ENCODE measurements at regions not wholly inside any gene's neighbourhood (a gene's known extent, or its start where the extent isn't known, plus 50 kb on each side); places are given as distances from the start of the nearest gene placed in this dataset.

DNA sequence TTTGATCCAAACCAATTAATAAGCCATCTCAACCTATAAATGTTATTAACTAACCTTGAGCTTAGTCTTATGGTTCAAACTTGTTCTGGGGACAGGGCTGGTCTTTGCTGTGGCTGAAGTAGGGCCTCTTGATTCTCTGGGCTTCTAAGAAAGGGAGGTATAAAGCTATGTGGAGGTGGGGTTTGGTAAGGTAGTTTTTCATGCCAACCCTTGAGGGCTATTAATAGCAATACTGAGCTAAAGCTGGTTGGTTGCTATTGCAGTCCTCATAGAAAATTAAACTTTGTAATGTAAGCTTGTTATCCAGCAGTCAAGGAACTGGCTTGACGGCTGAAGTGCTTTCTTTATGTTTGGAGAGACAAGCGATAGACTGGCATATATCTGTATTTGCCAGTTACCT is 112.1 kb downstream of the RND3 start (continued):
- no peak for TF ChIP-seq FOXJ3 (CRISPR knock-in tag; IDR thresholded peaks at IDR 0.05)
- TF ChIP-seq FOSL2 (IDR thresholded peaks at IDR 0.05; ENCODE audit: borderline replicate concordance, low read depth): no peak
- no peak for TF ChIP-seq JUND (IDR thresholded peaks at IDR 0.05)

DNA sequence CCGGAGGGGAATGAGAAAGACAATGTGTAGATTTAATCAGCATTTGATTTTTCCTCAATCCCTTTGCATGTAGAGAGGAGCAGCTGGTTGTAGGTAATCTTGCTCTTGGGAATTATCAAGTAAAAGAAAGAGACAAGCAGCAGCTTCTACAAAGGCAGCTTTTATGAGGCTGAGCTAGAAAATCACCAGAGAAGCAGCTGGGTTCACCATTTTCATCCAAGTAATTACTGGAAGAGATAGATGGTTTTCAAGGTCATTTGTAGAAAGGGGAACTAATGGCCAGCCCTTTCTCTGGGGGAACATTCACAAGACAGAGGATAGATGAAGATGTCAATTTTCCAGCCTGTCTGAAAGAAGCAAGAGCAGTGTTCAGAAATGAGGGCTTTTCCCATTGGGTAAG is 113.0 kb downstream of the RND3 start:
- no peak overlapping the region for H3K4me3 ChIP-seq (ENCODE audit: low read depth in 2 of 2, low read length in 1 of 2)
- 75% methylated on average over 1 of the region's 1 CpG for WGBS (ENCODE audit: low lambda C conversion rate)
- H3K9me2 ChIP-seq: no peaks in the 10 kb centered on the region
- H3K9ac ChIP-seq: no peak overlapping the region
- H3K36me3 ChIP-seq (replicated peaks in 1 of 2; ENCODE audit: control insufficient read depth in 1 of 2, insufficient read depth in 2 of 2, low read length in 1 of 2): no peaks in the 10 kb centered on the region
- CTCF ChIA-PET: interaction anchor here (1.1 kb wide), 1 partner anchor 10 kb away, joined by 4 read pairs; no protein-coding TSS in a partner anchor
- H4K20me1 ChIP-seq (ENCODE audit: insufficient read depth): no peaks in the 10 kb centered on the region
- TF ChIP-seq EZH2phosphoT487 (IDR thresholded peaks at IDR 0.05; ENCODE audit: borderline replicate concordance, low read depth): no peak
- no peak for TF ChIP-seq RCOR1 (IDR thresholded peaks at IDR 0.05; ENCODE audit: low read length)
- no peak for TF ChIP-seq RAD21 (IDR thresholded peaks at IDR 0.05; ENCODE audit: low read length)
- TF ChIP-seq, protein P1, sequence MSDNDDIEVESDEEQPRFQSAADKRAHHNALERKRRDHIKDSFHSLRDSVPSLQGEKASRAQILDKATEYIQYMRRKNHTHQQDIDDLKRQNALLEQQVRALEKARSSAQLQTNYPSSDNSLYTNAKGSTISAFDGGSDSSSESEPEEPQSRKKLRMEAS (IDR thresholded peaks at IDR 0.05; ENCODE audit: low read depth): no peak
- TF ChIP-seq GABPA (IDR thresholded peaks at IDR 0.05; ENCODE audit: low read depth): no peak
- no peak for TF ChIP-seq TAF1 (IDR thresholded peaks at IDR 0.05; ENCODE audit: borderline replicate concordance, low read depth, low read length)
- no peak for TF ChIP-seq ELF1 (IDR thresholded peaks at IDR 0.05)
- TF ChIP-seq NRF1 (IDR thresholded peaks at IDR 0.05; ENCODE audit: low read depth, low read length): no peak
- TF ChIP-seq, protein P2, sequence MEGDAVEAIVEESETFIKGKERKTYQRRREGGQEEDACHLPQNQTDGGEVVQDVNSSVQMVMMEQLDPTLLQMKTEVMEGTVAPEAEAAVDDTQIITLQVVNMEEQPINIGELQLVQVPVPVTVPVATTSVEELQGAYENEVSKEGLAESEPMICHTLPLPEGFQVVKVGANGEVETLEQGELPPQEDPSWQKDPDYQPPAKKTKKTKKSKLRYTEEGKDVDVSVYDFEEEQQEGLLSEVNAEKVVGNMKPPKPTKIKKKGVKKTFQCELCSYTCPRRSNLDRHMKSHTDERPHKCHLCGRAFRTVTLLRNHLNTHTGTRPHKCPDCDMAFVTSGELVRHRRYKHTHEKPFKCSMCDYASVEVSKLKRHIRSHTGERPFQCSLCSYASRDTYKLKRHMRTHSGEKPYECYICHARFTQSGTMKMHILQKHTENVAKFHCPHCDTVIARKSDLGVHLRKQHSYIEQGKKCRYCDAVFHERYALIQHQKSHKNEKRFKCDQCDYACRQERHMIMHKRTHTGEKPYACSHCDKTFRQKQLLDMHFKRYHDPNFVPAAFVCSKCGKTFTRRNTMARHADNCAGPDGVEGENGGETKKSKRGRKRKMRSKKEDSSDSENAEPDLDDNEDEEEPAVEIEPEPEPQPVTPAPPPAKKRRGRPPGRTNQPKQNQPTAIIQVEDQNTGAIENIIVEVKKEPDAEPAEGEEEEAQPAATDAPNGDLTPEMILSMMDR (IDR thresholded peaks at IDR 0.05): no peak
- no peak for TF ChIP-seq MEF2A (IDR thresholded peaks at IDR 0.05; ENCODE audit: borderline replicate concordance, low read depth)
- POLR2A ChIA-PET: no interaction called here
- H3K27me3 ChIP-seq (ENCODE audit: insufficient read depth): no peaks in the 10 kb centered on the region
- no peaks in the 10 kb centered on the region for H3K9me3 ChIP-seq
- H3K79me2 ChIP-seq (ENCODE audit: insufficient read depth): no peaks in the 10 kb centered on the region
- H3F3A ChIP-seq (replicated peaks; ENCODE audit: insufficient read depth): no peaks in the 10 kb centered on the region
- H3K27ac ChIP-seq (ENCODE audit: low read depth in 2 of 2, low read length in 1 of 2): no peak overlapping the region
- no peak overlapping the region for H2AFZ ChIP-seq (ENCODE audit: low read depth)
- no peak overlapping the region for H3K4me2 ChIP-seq
- DNase-seq: no peak
- no peaks in the 10 kb centered on the region for H3K4me1 ChIP-seq (ENCODE audit: control insufficient read depth in 1 of 2, insufficient read depth in 2 of 2, low read depth in 1 of 2, low read length in 1 of 2)

DNA sequence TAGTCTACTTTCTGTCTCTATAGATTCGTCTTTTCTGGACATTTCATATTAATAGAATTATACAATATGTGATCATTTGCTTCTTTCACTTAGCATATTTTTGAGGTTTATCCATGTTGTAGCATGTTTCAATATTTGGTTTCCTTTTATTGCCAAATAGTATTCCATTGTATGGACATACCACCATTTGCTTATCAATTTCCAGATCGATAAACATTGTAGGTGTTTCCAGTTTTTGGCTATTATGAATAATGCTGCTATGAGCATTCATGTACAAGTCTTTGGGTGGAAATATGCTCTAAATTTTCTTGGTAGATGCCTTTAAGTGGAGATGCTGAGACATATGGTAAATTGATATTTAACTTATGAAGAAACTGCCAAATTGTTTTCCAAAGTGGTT is 114.1 kb downstream of the RND3 start:
- no peak overlapping the region for H3K9ac ChIP-seq
- no peaks in the 10 kb centered on the region for H3K4me1 ChIP-seq (ENCODE audit: control insufficient read depth in 1 of 2, insufficient read depth in 2 of 2, low read depth in 1 of 2, low read length in 1 of 2)
- H3K4me2 ChIP-seq: no peak overlapping the region
- no peaks in the 10 kb centered on the region for H3K9me3 ChIP-seq
- H3K27ac ChIP-seq (ENCODE audit: low read depth in 2 of 2, low read length in 1 of 2): no peak overlapping the region
- ChIA-PET POLR2A (no interaction called here), CTCF (no interaction called here)
- H3K79me2 ChIP-seq (ENCODE audit: insufficient read depth): no peaks in the 10 kb centered on the region
- H3K4me3 ChIP-seq (ENCODE audit: low read depth in 2 of 2, low read length in 1 of 2): no peak overlapping the region
- no peak for DNase-seq
- H3K27me3 ChIP-seq (ENCODE audit: insufficient read depth): no peaks in the 10 kb centered on the region
- H2AFZ ChIP-seq (ENCODE audit: low read depth): no peak overlapping the region
- H4K20me1 ChIP-seq (ENCODE audit: insufficient read depth): no peaks in the 10 kb centered on the region
- H3F3A ChIP-seq (replicated peaks; ENCODE audit: insufficient read depth): no peaks in the 10 kb centered on the region
- 73% methylated on average over 2 of the region's 2 CpGs for WGBS (ENCODE audit: low lambda C conversion rate)
- no peaks in the 10 kb centered on the region for H3K9me2 ChIP-seq
- no peaks in the 10 kb centered on the region for H3K36me3 ChIP-seq (replicated peaks in 1 of 2; ENCODE audit: control insufficient read depth in 1 of 2, insufficient read depth in 2 of 2, low read length in 1 of 2)
- TF ChIP-seq, protein P3, sequence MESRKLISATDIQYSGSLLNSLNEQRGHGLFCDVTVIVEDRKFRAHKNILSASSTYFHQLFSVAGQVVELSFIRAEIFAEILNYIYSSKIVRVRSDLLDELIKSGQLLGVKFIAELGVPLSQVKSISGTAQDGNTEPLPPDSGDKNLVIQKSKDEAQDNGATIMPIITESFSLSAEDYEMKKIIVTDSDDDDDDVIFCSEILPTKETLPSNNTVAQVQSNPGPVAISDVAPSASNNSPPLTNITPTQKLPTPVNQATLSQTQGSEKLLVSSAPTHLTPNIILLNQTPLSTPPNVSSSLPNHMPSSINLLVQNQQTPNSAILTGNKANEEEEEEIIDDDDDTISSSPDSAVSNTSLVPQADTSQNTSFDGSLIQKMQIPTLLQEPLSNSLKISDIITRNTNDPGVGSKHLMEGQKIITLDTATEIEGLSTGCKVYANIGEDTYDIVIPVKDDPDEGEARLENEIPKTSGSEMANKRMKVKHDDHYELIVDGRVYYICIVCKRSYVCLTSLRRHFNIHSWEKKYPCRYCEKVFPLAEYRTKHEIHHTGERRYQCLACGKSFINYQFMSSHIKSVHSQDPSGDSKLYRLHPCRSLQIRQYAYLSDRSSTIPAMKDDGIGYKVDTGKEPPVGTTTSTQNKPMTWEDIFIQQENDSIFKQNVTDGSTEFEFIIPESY (IDR thresholded peaks at IDR 0.05; ENCODE audit: borderline replicate concordance, low read depth): no peak
- TF ChIP-seq MEF2A (IDR thresholded peaks at IDR 0.05; ENCODE audit: borderline replicate concordance, low read depth) (no peak), TAF1 (IDR thresholded peaks at IDR 0.05; ENCODE audit: borderline replicate concordance, low read depth, low read length) (no peak), CHD2 (IDR thresholded peaks at IDR 0.05; ENCODE audit: low read length, partially characterized antibody) (no peak)
- TF ChIP-seq, protein P1 (IDR thresholded peaks at IDR 0.05; ENCODE audit: low read depth): no peak
- TF ChIP-seq, protein P2 (IDR thresholded peaks at IDR 0.05): no peak
- TF ChIP-seq, protein P4, sequence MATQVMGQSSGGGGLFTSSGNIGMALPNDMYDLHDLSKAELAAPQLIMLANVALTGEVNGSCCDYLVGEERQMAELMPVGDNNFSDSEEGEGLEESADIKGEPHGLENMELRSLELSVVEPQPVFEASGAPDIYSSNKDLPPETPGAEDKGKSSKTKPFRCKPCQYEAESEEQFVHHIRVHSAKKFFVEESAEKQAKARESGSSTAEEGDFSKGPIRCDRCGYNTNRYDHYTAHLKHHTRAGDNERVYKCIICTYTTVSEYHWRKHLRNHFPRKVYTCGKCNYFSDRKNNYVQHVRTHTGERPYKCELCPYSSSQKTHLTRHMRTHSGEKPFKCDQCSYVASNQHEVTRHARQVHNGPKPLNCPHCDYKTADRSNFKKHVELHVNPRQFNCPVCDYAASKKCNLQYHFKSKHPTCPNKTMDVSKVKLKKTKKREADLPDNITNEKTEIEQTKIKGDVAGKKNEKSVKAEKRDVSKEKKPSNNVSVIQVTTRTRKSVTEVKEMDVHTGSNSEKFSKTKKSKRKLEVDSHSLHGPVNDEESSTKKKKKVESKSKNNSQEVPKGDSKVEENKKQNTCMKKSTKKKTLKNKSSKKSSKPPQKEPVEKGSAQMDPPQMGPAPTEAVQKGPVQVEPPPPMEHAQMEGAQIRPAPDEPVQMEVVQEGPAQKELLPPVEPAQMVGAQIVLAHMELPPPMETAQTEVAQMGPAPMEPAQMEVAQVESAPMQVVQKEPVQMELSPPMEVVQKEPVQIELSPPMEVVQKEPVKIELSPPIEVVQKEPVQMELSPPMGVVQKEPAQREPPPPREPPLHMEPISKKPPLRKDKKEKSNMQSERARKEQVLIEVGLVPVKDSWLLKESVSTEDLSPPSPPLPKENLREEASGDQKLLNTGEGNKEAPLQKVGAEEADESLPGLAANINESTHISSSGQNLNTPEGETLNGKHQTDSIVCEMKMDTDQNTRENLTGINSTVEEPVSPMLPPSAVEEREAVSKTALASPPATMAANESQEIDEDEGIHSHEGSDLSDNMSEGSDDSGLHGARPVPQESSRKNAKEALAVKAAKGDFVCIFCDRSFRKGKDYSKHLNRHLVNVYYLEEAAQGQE (IDR thresholded peaks at IDR 0.05; ENCODE audit: low read depth, low read length): no peak
